Mucosa of descending colon (tissue), 3 donors: ENCODE measurements at regions not wholly inside any gene's neighbourhood (a gene's known extent, or its start where the extent isn't known, plus 50 kb on each side); places are given as distances from the start of the nearest gene placed in this dataset.

Experiments used
- ATAC-seq: fragments of 200-7000 bp; cut with Tn5 transposase; one replicate; pipeline ENCODE4 v1.9.1; 2020; ENCODE audit warnings: mild to moderate bottlenecking, moderate library complexity
- DNase-seq, 3 donors: peaks; one replicate each; pipeline ENCODE4 v3.0.0-alpha.2; 2020
- H3K36me3 ChIP-seq: fragments of 200-600 bp; one replicate; pipeline ENCODE4 v1.8.0; 2021; ENCODE audit warnings: low read depth, mild to moderate bottlenecking
- H3K4me1 ChIP-seq: fragments of 200-600 bp; one replicate; pipeline ENCODE4 v1.8.0; 2021; ENCODE audit warnings: low read depth, mild to moderate bottlenecking
- H3K4me3 ChIP-seq: fragments of 200-600 bp; one replicate; pipeline ENCODE4 v1.8.0; 2021; ENCODE audit warnings: mild to moderate bottlenecking
- H3K9me3 ChIP-seq: fragments of 200-600 bp; one replicate; pipeline ENCODE4 v1.8.0; 2021; ENCODE audit warnings: mild to moderate bottlenecking
- CTCF ChIP-seq: fragments of 200-600 bp; IDR thresholded peaks from one replicate; pipeline ENCODE4 v1.8.0; 2022; ENCODE audit warnings: antibody characterized with exemption, mild to moderate bottlenecking
- intact Hi-C, 2 donors: fragments of 100-400 bp; cut with DNase I in 1 of 2; cut with micrococcal nuclease in 1 of 2; formaldehyde crosslinking; loops; one replicate each; pipeline versions ENCODE4 v1.11.0 to v1.11.1; 2022; cut with DNase I, micrococcal nuclease
- donor health status: DM: no; HTN: no; CAD: no; lungs with moderate emphysema.
- donor health status: DM: no; HTN: no; CAD: no.
- donor health status: DM: no; HTN: yes; CAD: no.

DNA sequence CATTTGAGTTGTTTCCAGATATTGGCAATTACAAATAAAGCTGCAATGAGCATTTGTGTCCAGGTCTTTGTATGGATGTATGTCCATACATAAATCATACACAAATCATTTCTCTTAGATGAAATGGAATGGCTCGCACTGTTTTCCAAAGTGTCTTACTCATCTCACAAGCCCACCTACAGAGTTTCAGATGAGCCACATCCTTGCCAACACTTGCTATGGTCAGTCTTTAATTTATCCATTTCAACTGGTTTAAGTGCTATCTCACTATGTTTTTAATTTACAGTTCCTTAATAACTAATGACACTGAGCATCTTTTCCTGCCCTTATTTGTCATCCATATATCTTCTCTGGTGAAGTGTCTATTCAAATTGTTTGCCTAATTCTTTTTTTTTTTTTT lies 132.9 kb upstream of the DIO3 start:
- ATAC-seq (no peak), DNase-seq (no peak)
- no peaks in the 10 kb centered on the region for H3K4me1 ChIP-seq
- TF ChIP-seq CTCF, result no peak
- intact Hi-C loops, result no loop called here
- no peak overlapping the region for H3K4me3 ChIP-seq
- no peaks in the 10 kb centered on the region for H3K9me3 ChIP-seq
- H3K36me3 ChIP-seq, result no peaks in the 10 kb centered on the region

DNA sequence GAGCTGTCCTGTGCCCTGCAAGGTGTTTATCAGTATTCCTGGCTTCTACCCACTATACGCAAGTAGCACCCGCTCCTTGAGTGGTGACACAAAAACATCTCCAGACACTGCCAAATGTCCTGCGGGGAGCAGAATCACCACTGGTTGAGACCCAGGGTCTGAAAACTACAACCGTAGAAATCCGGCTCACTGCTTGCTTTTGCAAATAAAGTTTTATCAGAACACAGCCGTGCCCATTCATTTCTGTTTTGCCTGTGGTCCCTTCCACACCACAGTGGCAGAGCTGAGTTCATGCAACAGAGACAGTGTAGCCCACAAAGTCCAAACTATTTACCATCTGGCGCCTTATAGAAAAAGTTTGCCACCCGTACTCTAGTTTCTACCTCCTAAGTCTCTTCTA lies 125.7 kb upstream of the DIO3 start:
- Histone ChIP-seq H3K9me3 (no peaks in the 10 kb centered on the region), H3K36me3 (no peaks in the 10 kb centered on the region), H3K4me3 (no peak overlapping the region), H3K4me1 (no peaks in the 10 kb centered on the region)
- no peak for TF ChIP-seq CTCF
- intact Hi-C loops, result no loop called here
- DNase-seq (no peak), ATAC-seq (no peak)

DNA sequence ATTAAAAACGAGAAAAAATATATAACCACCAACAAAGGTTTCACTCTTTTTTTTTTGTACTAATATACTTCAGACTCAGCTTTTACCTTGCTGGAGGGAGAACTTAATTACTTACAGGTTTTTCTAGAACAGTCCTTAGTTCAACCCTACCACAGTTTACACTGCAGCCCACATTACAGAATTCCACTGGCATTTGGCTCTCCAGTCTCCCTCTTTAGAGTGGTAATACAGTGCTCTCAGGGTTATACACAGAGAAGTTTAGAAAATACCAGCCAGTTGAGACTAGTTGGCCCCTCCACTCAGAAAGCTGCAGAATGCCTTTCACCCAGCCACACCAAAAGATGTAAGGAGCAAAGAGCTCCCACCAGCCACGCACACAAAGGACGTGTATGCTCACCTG lies 122.3 kb upstream of the DIO3 start:
- DNase-seq (no peak), ATAC-seq (no peak)
- Histone ChIP-seq H3K36me3 (no peaks in the 10 kb centered on the region), H3K4me3 (no peak overlapping the region), H3K9me3 (no peaks in the 10 kb centered on the region), H3K4me1 (no peaks in the 10 kb centered on the region)
- TF ChIP-seq CTCF, result no peak
- intact Hi-C loops, result no loop called here

GRCh38 chr14:101440496-101440895 lies 120.8 kb upstream of the DIO3 start:
- intact Hi-C loops, result no loop called here
- TF ChIP-seq CTCF, result no peak
- no peak for ATAC-seq
- Histone ChIP-seq H3K36me3 (no peaks in the 10 kb centered on the region), H3K4me3 (no peak overlapping the region), H3K4me1 (no peaks in the 10 kb centered on the region), H3K9me3 (no peaks in the 10 kb centered on the region)
- no peak for DNase-seq

DNA sequence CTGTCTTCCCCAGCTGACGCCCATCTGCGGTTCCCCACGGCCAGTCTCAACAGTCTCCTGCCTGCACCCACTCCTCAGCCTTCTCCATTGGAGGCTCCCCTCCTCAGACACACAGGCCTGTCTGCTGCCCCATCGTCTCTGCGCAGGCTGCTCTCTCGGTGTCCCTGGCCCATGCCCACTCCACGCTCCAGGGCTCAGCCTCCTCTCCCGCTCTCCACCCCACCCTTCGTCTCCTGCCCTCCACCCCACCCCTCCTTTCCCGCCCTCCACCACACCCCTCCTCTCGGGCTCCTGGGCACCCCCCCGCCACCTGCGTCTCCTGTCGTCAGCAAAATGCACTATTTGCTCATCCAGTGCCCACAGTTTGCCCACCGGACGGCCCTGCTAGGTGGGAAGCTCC lies 119.6 kb upstream of the DIO3 start:
- DNase-seq (no peak), ATAC-seq (no peak)
- TF ChIP-seq CTCF, result no peak
- Histone ChIP-seq H3K4me1 (no peaks in the 10 kb centered on the region), H3K36me3 (no peaks in the 10 kb centered on the region), H3K4me3 (no peak overlapping the region), H3K9me3 (no peaks in the 10 kb centered on the region)
- intact Hi-C loops, result no loop called here

GRCh38 chr14:101442451-101442850 lies 118.8 kb upstream of the DIO3 start:
- Histone ChIP-seq H3K4me1 (no peaks in the 10 kb centered on the region), H3K4me3 (no peak overlapping the region), H3K36me3 (no peaks in the 10 kb centered on the region), H3K9me3 (no peaks in the 10 kb centered on the region)
- ATAC-seq (no peak), DNase-seq (no peak)
- no peak for TF ChIP-seq CTCF
- intact Hi-C loops, result no loop called here
